ENCODE measurements at regions not wholly inside any gene's neighbourhood (a gene's known extent, or its start where the extent isn't known, plus 50 kb on each side); places are given as distances from the start of the nearest gene placed in this dataset.

GRCh38 chr13:86831084-86831483, 840.1 kb upstream of the SLITRK5 start:
- Histone ChIP-seq H3K27me3 (ENCODE audit: control insufficient read depth, insufficient read depth, low read length) (no peaks in the 10 kb centered on the region), H3K27ac (ENCODE audit: low read length) (no peak overlapping the region), H3K4me1 (ENCODE audit: control insufficient read depth, insufficient read depth, low read length) (no peaks in the 10 kb centered on the region), H3K36me3 (ENCODE audit: control insufficient read depth, insufficient read depth, low read length) (no peaks in the 10 kb centered on the region), H3K9me3 (ENCODE audit: control insufficient read depth, low read depth, low read length) (no peaks in the 10 kb centered on the region), H3K4me3 (ENCODE audit: low read length) (no peak overlapping the region)
- DNase-seq: no peak
- 0% methylated on average over 1 of the region's 1 CpG for WGBS (ENCODE audit: insufficient coverage, low lambda C conversion rate)

GRCh38 chr13:86838411-86839120, 832.6 kb upstream of the SLITRK5 start:
- Histone ChIP-seq H3K4me1 (ENCODE audit: control insufficient read depth, insufficient read depth, low read length) (no peaks in the 10 kb centered on the region), H3K27ac (ENCODE audit: low read length) (no peak overlapping the region), H3K27me3 (ENCODE audit: control insufficient read depth, insufficient read depth, low read length) (no peaks in the 10 kb centered on the region), H3K4me3 (ENCODE audit: low read length) (no peak overlapping the region), H3K36me3 (ENCODE audit: control insufficient read depth, insufficient read depth, low read length) (no peaks in the 10 kb centered on the region), H3K9me3 (ENCODE audit: control insufficient read depth, low read depth, low read length) (no peaks in the 10 kb centered on the region)
- DNase-seq: no peak
- WGBS (ENCODE audit: insufficient coverage, low lambda C conversion rate): 89% methylated on average over 1 of the region's 10 CpGs

GRCh38 chr13:86839221-86839620, 832.0 kb upstream of the SLITRK5 start:
- H3K4me3 ChIP-seq (ENCODE audit: low read length): no peak overlapping the region
- H3K27ac ChIP-seq (ENCODE audit: low read length): no peak overlapping the region
- no peak for DNase-seq
- H3K27me3 ChIP-seq (ENCODE audit: control insufficient read depth, insufficient read depth, low read length): no peaks in the 10 kb centered on the region
- no peaks in the 10 kb centered on the region for H3K36me3 ChIP-seq (ENCODE audit: control insufficient read depth, insufficient read depth, low read length)
- 17% methylated on average over 3 of the region's 7 CpGs for WGBS (ENCODE audit: insufficient coverage, low lambda C conversion rate)
- H3K9me3 ChIP-seq (ENCODE audit: control insufficient read depth, low read depth, low read length): no peaks in the 10 kb centered on the region
- no peaks in the 10 kb centered on the region for H3K4me1 ChIP-seq (ENCODE audit: control insufficient read depth, insufficient read depth, low read length)

- no peak for DNase-seq
- no peak overlapping the region for H3K27ac ChIP-seq (ENCODE audit: low read length)
- H3K4me1 ChIP-seq (ENCODE audit: control insufficient read depth, insufficient read depth, low read length): no peaks in the 10 kb centered on the region
- WGBS (ENCODE audit: insufficient coverage, low lambda C conversion rate): no CpG with 5 or more reads among the region's 11 CpGs
- no peak overlapping the region for H3K4me3 ChIP-seq (ENCODE audit: low read length)
- no peaks in the 10 kb centered on the region for H3K27me3 ChIP-seq (ENCODE audit: control insufficient read depth, insufficient read depth, low read length)
- H3K9me3 ChIP-seq (ENCODE audit: control insufficient read depth, low read depth, low read length): no peaks in the 10 kb centered on the region
- no peaks in the 10 kb centered on the region for H3K36me3 ChIP-seq (ENCODE audit: control insufficient read depth, insufficient read depth, low read length)
These were observed 830.6 kb upstream of the SLITRK5 start for GRCh38 chr13:86840250-86841191.

GRCh38 chr13:86841264-86841663, 829.9 kb upstream of the SLITRK5 start:
- Histone ChIP-seq H3K4me3 (ENCODE audit: low read length) (no peak overlapping the region), H3K4me1 (ENCODE audit: control insufficient read depth, insufficient read depth, low read length) (no peaks in the 10 kb centered on the region), H3K9me3 (ENCODE audit: control insufficient read depth, low read depth, low read length) (no peaks in the 10 kb centered on the region), H3K36me3 (ENCODE audit: control insufficient read depth, insufficient read depth, low read length) (no peaks in the 10 kb centered on the region), H3K27ac (ENCODE audit: low read length) (no peak overlapping the region), H3K27me3 (ENCODE audit: control insufficient read depth, insufficient read depth, low read length) (no peaks in the 10 kb centered on the region)
- no CpG with 5 or more reads among the region's 1 CpG for WGBS (ENCODE audit: insufficient coverage, low lambda C conversion rate)
- no peak for DNase-seq

- H3K9me3 ChIP-seq (ENCODE audit: control insufficient read depth, low read depth, low read length): no peaks in the 10 kb centered on the region
- no peaks in the 10 kb centered on the region for H3K4me1 ChIP-seq (ENCODE audit: control insufficient read depth, insufficient read depth, low read length)
- no peak for DNase-seq
- H3K36me3 ChIP-seq (ENCODE audit: control insufficient read depth, insufficient read depth, low read length): no peaks in the 10 kb centered on the region
- H3K27ac ChIP-seq (ENCODE audit: low read length): no peak overlapping the region
- no CpG with 5 or more reads among the region's 1 CpG for WGBS (ENCODE audit: insufficient coverage, low lambda C conversion rate)
- H3K27me3 ChIP-seq (ENCODE audit: control insufficient read depth, insufficient read depth, low read length): no peaks in the 10 kb centered on the region
- H3K4me3 ChIP-seq (ENCODE audit: low read length): no peak overlapping the region
These were observed 824.7 kb upstream of the SLITRK5 start for GRCh38 chr13:86846501-86846900.

- 100% methylated on average over 1 of the region's 1 CpG for WGBS (ENCODE audit: insufficient coverage, low lambda C conversion rate)
- no peaks in the 10 kb centered on the region for H3K4me1 ChIP-seq (ENCODE audit: control insufficient read depth, insufficient read depth, low read length)
- no peaks in the 10 kb centered on the region for H3K9me3 ChIP-seq (ENCODE audit: control insufficient read depth, low read depth, low read length)
- no peaks in the 10 kb centered on the region for H3K27me3 ChIP-seq (ENCODE audit: control insufficient read depth, insufficient read depth, low read length)
- H3K36me3 ChIP-seq (ENCODE audit: control insufficient read depth, insufficient read depth, low read length): no peaks in the 10 kb centered on the region
- H3K27ac ChIP-seq (ENCODE audit: low read length): no peak overlapping the region
- DNase-seq: no peak
- H3K4me3 ChIP-seq (ENCODE audit: low read length): no peak overlapping the region
These were observed 822.5 kb upstream of the SLITRK5 start for GRCh38 chr13:86848716-86849115.

- Histone ChIP-seq H3K4me1 (ENCODE audit: control insufficient read depth, insufficient read depth, low read length) (no peaks in the 10 kb centered on the region), H3K27ac (ENCODE audit: low read length) (no peak overlapping the region), H3K27me3 (ENCODE audit: control insufficient read depth, insufficient read depth, low read length) (no peaks in the 10 kb centered on the region), H3K4me3 (ENCODE audit: low read length) (no peak overlapping the region), H3K9me3 (ENCODE audit: control insufficient read depth, low read depth, low read length) (no peaks in the 10 kb centered on the region), H3K36me3 (ENCODE audit: control insufficient read depth, insufficient read depth, low read length) (no peaks in the 10 kb centered on the region)
- no peak for DNase-seq
- WGBS (ENCODE audit: insufficient coverage, low lambda C conversion rate): no CpG with 5 or more reads among the region's 8 CpGs
These were observed 814.2 kb upstream of the SLITRK5 start for GRCh38 chr13:86856991-86857390.

- no peak overlapping the region for H3K4me3 ChIP-seq (ENCODE audit: low read length)
- DNase-seq: no peak
- no peaks in the 10 kb centered on the region for H3K4me1 ChIP-seq (ENCODE audit: control insufficient read depth, insufficient read depth, low read length)
- H3K27ac ChIP-seq (ENCODE audit: low read length): no peak overlapping the region
- H3K27me3 ChIP-seq (ENCODE audit: control insufficient read depth, insufficient read depth, low read length): no peaks in the 10 kb centered on the region
- no peaks in the 10 kb centered on the region for H3K9me3 ChIP-seq (ENCODE audit: control insufficient read depth, low read depth, low read length)
- H3K36me3 ChIP-seq (ENCODE audit: control insufficient read depth, insufficient read depth, low read length): no peaks in the 10 kb centered on the region
These were observed 813.0 kb upstream of the SLITRK5 start for GRCh38 chr13:86858216-86858615.

- no peak overlapping the region for H3K27ac ChIP-seq (ENCODE audit: low read length)
- H3K27me3 ChIP-seq (ENCODE audit: control insufficient read depth, insufficient read depth, low read length): no peaks in the 10 kb centered on the region
- H3K4me1 ChIP-seq (ENCODE audit: control insufficient read depth, insufficient read depth, low read length): no peaks in the 10 kb centered on the region
- H3K36me3 ChIP-seq (ENCODE audit: control insufficient read depth, insufficient read depth, low read length): no peaks in the 10 kb centered on the region
- H3K4me3 ChIP-seq (ENCODE audit: low read length): no peak overlapping the region
- H3K9me3 ChIP-seq (ENCODE audit: control insufficient read depth, low read depth, low read length): no peaks in the 10 kb centered on the region
- DNase-seq: no peak
These were observed 809.0 kb upstream of the SLITRK5 start for GRCh38 chr13:86862137-86862536.
